GM10266 (cell line): ENCODE measurements at regions not wholly inside any gene's neighbourhood (a gene's known extent, or its start where the extent isn't known, plus 50 kb on each side); places are given as distances from the start of the nearest gene placed in this dataset.
"Not testable (repeated sequence)": the region's sequence is repeated elsewhere in the genome, so short reads cannot be mapped to it uniquely, and the experiment has no call there.

Experiments used
- DNase-seq: peaks from one replicate; pipeline ENCODE4 v3.0.0; 2012; ENCODE audit errors: extremely low spot score
- CTCF ChIP-seq: IDR thresholded peaks from 2 replicates; pipeline ENCODE4 v1.5.1; 2012; ENCODE audit warnings: mild to moderate bottlenecking, low read depth; ENCODE audit not compliant: control insufficient read depth, insufficient read depth; ENCODE audit errors: missing control alignments

GRCh38 chr18:73120626-73121025, 252.8 kb upstream of the NETO1 start:
- no peak for TF ChIP-seq CTCF
- DNase-seq, result no peak

DNA sequence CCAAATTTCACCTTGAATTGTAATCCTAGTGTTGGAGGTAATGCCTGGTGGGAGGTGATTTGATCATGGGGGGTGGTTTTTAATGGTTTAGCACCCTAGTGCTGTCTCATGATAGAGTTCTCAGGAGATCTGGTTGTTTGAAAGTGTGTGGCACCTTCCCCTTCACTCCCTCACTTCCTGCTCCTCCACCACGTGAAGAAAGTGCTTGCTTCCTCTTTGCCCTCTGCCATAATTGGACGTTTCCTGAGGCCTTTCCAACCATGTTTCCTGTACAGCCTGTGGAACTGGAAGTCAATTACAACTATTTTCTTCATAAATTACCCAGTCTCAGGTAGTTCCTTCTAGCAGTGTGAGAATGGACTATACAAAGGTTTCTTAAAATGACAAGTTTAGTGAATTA, 251.8 kb upstream of the NETO1 start:
- no peak for DNase-seq

GRCh38 chr18:73118121-73118816, 250.5 kb upstream of the NETO1 start:
- no peak for DNase-seq
- TF ChIP-seq CTCF, result no peak

More for the DNA sequence above, 251.8 kb upstream of the NETO1 start:
- no peak for TF ChIP-seq CTCF

DNA sequence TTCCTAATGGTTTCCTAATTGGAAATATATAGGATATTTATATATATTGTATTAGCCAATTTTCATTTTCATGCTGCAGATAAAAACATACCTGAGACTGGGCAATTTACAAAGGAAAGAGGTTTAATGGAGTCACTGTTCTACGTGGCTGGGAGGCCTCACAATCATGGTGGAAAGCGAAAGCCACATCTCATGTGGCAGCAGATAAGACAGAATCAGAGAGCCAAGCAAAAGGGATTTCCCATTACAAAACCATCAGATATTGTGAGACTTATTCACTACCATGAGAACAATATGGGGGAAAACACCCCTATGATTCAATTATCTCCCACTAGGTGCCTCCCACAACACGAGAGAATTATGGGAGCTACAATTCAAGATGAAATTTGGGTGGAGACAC, 242.5 kb upstream of the NETO1 start:
- no peak for TF ChIP-seq CTCF
- DNase-seq, result no peak

DNA sequence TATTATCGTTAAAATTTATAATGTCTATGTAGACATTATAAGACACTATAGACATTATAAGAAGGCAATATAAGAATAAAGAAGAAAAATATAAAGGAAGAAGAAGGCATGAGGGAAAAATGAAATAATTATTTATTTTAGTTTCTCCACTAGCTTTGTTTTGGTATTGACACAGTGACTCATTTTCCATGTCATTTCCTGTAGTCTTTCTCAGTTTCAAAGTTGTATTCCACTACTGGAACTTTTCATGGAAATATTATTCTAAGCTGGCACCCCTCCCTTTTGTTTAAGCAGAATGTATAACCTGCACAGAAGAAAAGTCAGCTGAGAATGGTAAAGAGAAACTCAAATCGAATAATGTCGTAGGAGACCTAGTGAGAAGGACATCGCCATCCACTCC, 234.2 kb upstream of the NETO1 start:
- TF ChIP-seq CTCF, result no peak
- DNase-seq, result no peak

GRCh38 chr18:73101491-73101890, 233.7 kb upstream of the NETO1 start:
- not testable (repeated sequence) for DNase-seq

GRCh38 chr18:73099759-73100158, 232.0 kb upstream of the NETO1 start:
- TF ChIP-seq CTCF, result no peak
- no peak for DNase-seq

DNA sequence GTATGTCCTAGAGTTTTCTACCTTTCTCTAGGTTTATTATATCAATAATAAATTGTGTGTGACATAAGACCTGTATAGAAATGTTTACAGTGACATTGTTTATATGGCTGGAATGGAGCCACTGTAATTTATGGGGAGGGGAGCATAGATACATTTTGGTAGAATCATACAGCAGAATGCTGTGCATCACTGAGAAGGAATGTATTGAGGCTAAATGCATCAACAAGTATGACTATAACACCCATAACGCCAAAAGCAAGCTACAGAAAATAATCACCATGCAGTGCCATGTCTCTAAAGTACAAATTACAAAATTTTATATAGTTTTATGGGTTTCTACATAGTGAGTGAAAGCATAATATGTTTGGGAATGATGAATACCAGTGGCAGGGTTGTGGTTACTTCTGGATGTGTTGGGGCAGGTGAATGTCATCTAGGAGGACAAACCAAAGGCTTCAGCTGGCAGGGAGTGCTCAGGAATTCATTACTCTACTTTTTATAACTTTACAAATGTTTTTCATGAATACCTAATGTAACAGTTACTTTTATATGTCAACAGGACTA, 226.0 kb upstream of the NETO1 start:
- TF ChIP-seq CTCF, result no peak

More for the DNA sequence above, 226.0 kb upstream of the NETO1 start:
- no peak for DNase-seq
